ENCODE measurements at regions not wholly inside any gene's neighbourhood (a gene's known extent, or its start where the extent isn't known, plus 50 kb on each side); places are given as distances from the start of the nearest gene placed in this dataset.
"Not testable (repeated sequence)": the region's sequence is repeated elsewhere in the genome, so short reads cannot be mapped to it uniquely, and the experiment has no call there.

DNA sequence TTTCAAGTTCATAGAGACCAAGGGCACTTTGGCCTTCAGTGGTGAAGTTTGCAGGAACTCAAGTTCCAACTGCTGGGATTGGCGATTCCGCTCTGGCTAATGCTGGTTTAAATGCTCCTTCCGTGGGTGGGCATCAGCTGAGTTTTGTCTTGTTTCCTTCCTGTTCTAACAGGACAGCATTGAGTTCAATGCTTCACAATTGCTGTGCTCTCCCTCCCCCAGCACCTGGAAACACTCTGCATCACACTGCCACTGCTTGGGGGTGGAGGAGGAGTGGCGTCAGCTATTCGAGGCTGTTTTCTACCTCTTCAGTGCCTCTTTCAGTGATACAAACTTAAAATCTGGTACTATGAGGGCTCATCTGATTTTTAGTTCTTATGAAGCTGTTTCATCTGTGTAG, 634.9 kb downstream of the FSCB start:
- DNase-seq (ENCODE audit: low spot score) = no peak

DNA sequence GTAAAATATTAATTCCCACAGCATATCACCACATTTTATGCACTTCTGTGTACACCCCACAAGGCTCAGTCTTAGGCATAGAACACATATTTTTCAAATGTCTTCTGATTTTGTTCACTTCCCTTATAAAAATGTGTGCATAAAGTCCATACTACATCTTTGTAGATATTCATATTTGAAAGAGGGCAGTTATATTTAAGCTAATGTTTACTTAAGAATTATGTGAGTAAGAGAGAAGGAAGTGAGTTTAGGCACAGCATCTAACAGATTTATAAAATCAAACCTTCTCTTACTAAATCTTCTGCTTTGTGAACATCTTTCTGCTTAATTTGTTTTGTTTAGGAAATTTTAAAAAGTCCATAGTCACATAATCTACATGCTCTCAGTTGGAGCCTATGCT, 648.1 kb downstream of the FSCB start:
- no peak for DNase-seq (ENCODE audit: low spot score)

DNA sequence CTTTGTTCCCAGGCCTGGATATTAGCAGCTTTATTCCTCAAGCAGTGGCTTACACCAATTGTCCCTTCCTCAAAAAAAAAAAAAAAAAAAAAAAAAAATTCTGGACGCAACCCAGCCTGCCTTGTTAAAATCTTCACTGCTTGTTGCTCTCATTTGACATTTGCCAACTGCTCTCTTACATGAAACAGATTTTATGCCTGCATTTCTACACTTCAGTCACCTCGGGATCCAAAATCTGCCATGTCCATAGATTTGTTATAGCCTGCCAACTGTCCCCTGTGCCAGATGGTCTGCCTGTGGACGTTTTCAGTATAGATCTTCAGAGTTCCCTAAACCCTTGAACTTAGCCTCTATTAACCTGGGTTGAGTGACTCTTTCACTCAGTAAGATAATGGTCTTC, 651.5 kb downstream of the FSCB start:
- DNase-seq (ENCODE audit: low spot score) = no peak

DNA sequence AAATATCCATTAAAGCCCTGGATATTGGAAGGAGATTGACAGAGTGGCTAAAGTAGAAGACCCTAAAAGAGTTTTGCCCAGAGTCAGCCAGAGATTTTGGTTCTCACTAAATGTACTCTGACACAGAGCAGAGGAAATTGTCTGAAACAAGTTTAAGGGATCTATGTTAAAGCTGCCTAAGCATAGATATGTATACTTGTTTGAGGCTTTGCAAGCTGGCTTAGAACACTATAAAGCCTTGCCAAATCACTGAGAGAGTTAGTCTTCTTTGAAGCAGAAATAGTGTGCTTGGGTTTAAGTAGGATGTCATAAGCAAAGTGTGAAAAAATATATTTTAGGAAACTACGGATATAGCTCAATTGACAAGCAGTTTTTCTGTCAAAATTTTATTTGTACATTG, 653.5 kb downstream of the FSCB start:
- DNase-seq (ENCODE audit: low spot score) = no peak

DNA sequence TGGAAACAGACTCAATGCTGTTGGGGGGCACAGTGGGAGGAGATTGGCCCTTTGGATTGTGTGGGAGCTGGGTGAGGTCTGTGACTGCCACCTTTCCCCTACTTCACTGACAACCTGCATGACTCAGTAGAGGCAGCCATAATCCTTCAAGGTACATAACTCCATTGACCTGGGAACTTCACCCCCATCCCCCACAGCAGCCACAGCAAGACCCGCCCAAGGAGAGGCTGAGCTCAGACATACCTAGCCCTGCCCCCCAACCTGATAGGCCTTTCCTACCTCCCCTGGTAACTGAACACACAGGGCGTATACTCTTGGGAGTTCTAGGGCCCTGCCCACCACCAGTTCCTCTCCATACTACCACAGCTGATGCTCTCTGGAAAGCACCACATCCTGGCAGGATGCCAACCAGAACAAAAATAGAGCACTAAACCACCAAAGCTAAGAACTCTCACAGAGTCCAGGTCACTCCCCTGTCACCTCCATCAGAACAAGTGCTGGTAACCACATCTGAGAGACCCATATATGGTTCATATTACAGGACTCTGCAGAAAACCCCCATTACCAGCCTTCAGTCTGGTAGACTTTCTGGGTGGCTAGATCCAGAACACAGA, 703.9 kb downstream of the FSCB start:
- DNase-seq (ENCODE audit: low spot score) = no peak

DNA sequence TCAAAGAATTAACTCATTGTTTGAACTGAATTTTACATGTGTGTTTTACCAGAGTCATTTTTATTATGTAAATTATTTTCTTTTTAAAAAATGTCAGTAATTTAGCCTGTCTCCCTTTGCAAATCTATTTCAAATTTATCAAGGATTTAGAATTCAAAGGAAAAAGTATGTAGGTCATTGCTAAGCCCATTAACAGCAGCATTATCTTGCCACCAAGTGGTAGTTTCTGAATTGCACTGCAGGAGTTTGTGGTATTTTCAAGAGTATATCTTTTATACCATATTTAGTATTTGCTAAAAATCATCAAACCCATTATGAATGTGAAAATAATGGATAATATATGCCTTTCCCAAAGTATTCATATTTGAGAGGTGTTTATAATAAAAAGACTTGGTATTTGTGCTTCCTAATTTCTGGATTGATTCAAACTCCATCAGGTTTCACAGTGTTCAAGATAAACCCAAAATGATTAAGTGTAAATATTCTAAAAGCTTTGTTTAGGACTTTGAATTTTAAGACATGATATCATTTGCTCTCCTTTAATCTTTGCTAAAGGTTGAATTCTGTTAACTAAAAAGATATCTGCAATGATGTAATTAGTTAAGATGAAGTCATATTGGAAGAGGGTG, 711.4 kb downstream of the FSCB start:
- no peak for DNase-seq (ENCODE audit: low spot score)

DNA sequence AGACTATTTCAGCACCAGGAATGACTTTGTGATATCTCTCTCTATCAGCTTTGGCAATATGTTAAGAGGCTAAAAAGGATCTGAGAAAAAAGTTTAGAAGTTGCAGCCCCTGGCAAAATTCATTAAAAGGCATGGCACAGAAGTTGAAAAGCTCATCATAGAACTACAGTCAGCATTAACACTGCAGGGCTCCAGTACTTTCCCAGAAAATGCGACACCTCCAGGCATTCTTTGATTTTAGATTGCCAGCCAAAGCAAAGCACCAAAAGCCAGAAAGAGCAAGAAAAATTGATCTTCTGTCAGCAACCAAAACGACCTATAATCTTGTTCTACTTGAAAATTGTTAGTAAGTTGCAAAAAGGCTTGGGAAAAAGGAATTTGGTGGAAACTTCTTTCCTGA, 713.5 kb downstream of the FSCB start:
- DNase-seq (ENCODE audit: low spot score) = no peak

DNA sequence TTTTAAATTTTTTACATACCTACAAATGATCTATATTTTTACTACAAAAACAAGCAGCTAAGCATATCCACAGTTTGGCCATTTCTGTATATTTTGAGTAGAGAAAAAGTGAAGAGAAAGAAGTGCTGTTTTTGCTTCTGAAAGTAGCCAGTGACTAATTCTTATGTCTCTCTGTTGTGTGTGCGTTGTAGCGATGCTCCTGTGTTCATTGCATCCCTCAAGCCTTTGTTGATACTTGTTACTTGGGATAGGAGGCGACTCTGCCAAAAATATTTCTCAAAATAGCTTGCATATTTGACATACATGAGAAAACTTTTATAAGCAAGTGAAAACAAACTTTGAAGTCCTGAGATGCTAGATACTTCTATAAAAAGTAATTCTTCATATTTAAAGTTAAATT, 714.1 kb downstream of the FSCB start:
- no peak for DNase-seq (ENCODE audit: low spot score)

DNA sequence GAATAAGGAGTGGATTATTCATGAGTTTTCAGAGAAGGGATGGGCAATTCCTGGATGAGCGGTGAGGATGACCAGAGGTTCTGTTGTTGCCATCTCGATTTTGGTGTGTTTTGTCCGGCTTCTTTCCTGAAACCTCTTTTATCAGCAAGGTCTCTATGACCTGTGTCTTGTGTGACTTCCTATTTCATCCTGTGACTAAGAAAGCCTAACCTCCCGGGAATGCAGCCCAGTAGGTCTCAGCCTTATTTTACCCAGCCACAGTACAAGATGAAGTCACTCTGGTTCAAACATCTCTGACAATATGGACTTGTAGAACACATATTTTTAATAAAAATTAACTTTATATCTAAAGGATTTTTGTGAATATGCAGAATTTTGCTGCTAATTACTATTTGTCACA, 716.4 kb downstream of the FSCB start:
- no peak for DNase-seq (ENCODE audit: low spot score)

DNA sequence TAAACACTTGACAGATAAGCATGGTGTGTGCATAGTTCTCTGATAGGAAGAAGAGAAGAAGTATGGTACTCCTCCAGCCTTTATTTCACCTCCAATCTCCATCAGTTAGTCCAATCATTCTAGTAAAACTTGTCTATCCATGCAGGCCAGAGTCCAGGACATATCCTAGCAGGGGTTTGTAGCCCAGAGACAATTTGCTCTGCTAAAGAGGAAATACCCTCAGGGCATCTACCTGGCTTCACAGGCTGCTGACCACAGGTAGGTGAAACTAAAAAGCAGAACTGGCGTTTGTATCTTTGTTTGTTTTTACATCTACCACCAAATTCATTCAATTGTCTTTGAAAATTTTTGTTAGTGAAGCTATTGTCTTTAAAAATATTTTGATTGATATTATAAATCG, 717.6 kb downstream of the FSCB start:
- no peak for DNase-seq (ENCODE audit: low spot score)

DNA sequence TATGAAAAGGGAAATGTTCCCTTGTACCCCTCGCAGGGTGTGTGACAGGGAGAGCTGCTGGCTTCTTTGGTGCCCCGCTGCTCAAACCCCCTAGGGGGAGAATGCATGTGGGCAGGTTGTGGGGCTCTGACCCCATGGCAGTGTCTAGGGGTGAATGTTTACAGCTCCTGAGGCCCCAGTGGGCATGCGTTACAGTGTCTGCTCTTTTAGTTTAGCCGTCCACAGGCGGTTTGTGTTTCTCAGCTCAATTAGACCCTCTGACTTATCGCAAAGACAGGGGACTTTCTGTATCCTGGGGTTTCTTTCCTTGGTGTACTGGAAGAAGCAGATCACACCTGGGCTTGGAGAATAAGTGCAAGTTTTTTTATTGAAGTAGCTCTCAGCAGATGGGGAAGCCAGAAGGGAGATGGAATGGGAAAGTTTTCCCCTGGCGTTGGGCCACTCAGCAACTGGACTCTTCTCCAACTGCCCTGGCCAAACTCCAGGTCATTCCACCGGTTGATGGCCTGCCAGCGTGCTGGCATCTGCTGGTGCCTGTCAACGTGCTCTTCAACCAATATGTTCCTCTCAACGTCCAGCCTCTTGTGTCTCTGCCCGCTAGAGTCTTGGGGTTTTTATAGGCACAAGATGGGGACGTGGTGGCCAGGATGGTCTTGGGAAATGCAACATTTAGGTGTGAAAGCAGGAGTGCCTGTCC, 720.9 kb downstream of the FSCB start:
- DNase-seq (ENCODE audit: low spot score) = no peak

DNA sequence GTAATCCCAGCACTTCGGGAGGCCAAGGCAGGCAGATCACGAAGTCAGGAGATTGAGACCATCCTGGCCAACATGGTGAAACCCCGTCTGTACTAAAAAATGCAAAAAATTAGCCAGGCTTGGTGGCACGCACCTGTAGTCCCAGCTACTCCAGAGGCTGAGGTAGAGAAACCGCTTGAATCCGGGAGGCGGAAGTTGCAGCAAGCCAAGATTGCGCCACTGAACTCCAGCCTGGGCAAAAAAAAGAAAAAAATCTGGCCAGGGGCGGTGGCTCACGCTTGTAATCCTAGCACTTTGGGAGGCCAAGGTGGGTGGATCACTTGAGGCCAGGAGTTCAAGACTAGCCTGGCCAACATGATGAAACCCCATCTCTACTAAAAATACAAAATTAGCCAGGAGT, 722.7 kb downstream of the FSCB start:
- not testable (repeated sequence) for DNase-seq (ENCODE audit: low spot score)

DNA sequence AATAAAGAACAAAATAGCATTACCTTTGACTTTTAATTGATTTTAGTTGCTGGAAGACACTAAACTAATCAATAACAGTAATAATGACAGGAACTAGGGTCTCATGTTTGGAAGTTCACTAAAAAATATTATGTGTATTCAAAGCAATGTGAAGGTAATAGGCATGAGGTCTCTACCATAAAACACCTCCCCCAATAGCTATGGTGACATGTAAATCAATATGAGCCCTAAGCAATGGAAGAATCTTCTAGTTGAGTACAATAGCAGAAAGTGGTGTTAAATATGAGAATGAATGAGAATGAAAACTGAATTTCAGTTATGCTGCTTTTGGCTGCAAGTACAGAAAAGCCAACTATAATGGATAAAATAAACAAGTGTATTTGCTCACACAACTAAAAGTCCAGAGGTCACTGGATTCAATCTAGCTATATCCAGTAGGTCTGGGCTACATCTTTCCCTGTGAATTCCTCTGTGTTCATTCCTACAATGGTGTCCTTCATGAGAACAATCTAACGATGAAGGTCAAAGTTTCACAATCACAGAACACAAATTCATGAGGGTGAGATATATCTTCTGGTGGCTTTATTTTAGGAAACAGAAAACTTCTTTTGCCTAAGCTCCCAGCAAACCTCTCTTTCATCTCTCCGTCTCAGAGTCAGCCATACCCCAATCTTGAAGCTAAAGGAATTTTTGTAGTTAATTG, 728.0 kb downstream of the FSCB start:
- DNase-seq (ENCODE audit: low spot score) = no peak

DNA sequence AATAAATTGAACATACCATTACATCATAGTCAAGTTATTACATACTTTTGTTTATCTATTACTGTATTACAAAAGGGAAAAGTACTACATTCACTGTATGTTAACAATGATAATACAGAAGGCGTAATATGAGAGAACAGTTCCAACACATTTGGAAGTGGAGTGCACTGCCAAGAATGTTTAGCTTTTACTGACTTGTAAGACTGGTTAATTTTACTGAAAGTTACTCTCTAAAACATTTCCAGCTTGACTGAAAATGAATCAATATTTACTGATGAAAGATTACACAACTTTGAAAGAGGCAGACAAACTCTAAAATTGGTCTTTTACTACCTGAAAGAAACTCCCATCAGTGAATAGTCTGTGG, 728.5 kb downstream of the FSCB start:
- DNase-seq (ENCODE audit: low spot score) = no peak

DNA sequence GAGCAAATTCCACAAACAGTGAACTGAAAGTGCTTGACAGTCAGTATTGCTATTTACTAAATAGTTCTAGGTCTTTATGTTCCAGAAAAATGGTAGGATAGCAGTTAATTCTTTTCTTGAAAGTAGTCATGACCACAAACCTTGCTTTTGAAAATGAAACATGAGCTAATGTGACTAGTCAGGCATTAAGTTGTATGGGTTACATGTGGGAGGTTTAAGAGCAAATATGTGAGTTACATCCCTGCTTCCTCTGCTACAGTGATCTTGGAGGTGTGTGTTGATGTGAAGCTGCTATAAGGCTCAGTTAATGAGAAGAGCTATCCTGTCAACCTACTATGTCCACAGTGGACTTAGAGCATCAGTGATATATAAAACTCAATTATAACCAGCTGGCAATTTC, 741.6 kb downstream of the FSCB start:
- no peak for DNase-seq (ENCODE audit: low spot score)

DNA sequence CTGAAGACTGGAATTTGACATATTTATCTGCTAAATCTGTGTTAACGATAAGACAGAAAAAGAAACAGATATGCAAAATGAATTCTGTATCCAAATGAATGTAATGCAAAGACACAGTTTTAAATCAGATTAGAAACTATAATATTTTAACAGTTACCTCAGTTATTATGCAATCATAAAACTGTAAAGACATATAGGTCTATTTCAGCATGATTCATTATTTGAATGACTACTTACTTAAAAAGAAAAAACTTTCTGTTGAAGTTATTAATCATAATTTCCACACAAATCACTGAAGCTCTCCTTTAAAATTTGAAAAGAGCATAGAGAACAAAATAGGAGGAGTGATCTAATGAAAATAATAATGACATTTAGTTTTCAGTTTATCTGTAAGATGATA, 742.6 kb downstream of the FSCB start:
- DNase-seq (ENCODE audit: low spot score) = no peak

DNA sequence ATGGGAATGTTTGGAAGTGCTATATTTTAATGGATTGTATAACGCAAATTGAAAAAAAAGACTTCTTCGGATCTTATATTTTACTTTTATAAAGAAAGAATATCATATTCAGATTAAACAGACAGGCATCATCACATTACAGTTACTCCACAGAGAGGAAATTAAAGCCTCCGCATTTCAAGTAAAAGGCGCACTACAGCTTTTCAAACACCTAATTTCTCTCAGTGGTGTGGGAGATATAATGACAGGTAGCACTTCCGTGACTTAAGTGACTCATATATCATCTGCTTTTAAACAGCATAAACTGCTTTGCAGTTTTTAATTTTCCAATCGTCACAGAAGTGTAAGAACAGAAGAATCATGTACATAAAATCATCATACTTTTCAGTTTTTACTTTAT, 751.4 kb downstream of the FSCB start:
- no peak for DNase-seq (ENCODE audit: low spot score)

DNA sequence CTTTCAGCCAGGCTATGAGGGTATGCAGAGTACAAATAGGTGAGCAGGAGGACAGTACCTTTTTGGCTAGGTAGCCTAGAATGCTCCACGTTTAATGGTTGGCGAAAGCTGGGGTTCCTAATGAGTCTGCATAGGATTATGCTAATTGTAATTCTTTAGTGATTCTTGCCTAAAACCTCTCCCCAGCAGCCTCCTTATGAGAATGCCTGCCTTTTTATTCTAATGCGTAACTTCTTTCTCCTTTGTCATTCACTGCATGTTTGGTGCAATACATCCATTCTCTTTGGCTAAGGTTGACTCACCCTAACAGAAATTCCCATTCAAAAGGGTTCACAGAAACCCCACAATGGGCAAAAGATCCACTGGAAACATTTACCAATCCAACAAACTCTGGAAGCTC, 752.2 kb downstream of the FSCB start:
- DNase-seq (ENCODE audit: low spot score) = no peak

DNA sequence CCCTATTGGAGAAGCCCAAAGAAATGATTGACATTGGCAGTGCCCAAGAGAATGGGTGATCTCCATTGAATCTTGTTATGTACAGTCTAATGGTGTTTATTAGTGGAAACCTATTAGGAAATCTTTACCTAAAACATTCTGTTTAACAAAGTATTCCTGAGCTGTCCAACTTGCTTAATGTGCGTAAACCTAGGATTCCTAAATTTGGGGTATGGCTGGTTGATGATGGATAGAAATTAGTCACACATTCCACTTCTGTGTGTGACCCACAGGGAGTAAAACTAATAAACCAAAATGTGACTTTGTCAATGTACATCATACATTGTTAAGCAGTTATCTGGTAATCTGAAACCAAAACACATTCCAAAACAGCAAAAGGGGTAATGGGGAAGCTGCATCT, 761.3 kb downstream of the FSCB start:
- no peak for DNase-seq (ENCODE audit: low spot score)

DNA sequence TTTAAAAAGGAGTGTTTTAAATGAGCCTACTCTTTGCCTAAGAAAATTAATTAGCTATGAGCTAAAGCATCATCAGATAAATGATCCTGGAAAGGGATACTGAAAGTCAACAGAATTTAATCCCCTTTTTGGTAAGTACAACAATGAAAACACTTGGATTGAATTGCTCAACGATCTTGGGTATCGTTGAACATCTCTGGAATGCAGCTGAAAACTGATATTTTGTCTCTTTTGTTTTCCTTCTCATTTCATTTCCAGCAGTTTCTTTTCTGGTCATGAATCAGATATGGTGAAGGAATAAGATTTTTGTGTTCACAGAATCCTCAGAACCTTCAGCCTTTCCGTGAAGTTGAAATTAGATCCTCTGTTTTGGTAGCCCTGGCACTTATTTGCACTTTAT, 771.2 kb downstream of the FSCB start:
- DNase-seq (ENCODE audit: low spot score) = no peak

DNA sequence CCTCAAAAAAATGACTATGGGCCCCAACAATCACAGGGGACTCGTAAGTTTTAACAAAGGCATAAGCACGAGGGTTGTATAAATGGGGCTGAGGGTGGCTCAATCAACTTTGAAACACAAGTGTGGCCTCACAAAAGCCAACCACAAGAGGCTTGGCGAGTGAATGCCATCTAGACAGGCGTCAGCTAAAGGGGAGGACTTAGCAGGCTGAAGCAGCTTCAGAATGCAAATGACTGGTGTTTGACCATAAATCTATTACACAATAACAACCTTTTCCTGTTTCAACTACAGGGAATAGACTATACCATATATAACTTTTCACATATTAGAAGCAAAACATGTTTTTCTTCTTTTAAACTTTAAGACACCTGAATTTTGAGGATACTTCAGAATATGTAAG, 777.9 kb downstream of the FSCB start:
- DNase-seq (ENCODE audit: low spot score) = no peak

DNA sequence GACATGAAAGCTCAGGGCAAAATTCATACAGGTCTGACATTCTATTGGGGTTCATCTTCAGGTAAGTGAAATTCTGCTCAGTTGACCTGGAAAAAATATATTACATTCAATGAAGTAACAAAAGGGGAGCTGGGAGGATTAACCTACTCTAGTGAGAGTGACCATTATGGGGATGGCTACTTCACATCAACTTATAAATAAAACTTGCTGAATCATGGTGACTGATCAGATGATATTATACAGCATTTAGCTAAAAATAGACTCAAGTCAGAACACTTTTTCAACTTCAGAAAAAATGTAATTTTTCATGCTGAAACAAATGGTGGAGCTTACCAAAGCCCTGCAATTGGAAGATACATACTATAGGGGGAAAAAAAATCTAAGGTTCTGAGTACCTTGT, 800.2 kb downstream of the FSCB start:
- DNase-seq (ENCODE audit: low spot score) = peak; percentile 12
